IPS DF 4.7 (cell line): ENCODE measurements at regions not wholly inside any gene's neighbourhood (a gene's known extent, or its start where the extent isn't known, plus 50 kb on each side); places are given as distances from the start of the nearest gene placed in this dataset.
"Not testable (repeated sequence)": the region's sequence is repeated elsewhere in the genome, so short reads cannot be mapped to it uniquely, and the experiment has no call there.

Experiments
- DNase-seq: peaks from one replicate; pipeline ENCODE4 v3.0.0-alpha.2; 2013; ENCODE audit warnings: low spot score; ENCODE audit errors: extremely low read depth

GRCh38 chr14:38410442-38410841, 154.5 kb upstream of the CLEC14A start:
- DNase-seq: no peak

GRCh38 chr14:38409071-38409705, 153.3 kb upstream of the CLEC14A start:
- no peak for DNase-seq

- DNase-seq: no peak
Measured at GRCh38 chr14:38405851-38406635, 150.2 kb upstream of the CLEC14A start.

GRCh38 chr14:38404616-38405015, 148.7 kb upstream of the CLEC14A start:
- DNase-seq: no peak

GRCh38 chr14:38404100-38404541, 148.2 kb upstream of the CLEC14A start:
- no peak for DNase-seq

GRCh38 chr14:38400751-38401150, 144.9 kb upstream of the CLEC14A start:
- no peak for DNase-seq

- DNase-seq: no peak
Measured at GRCh38 chr14:38399652-38400051, 143.8 kb upstream of the CLEC14A start.

- no peak for DNase-seq
Measured at GRCh38 chr14:38394767-38395166, 138.9 kb upstream of the CLEC14A start.

GRCh38 chr14:38394064-38394463, 138.2 kb upstream of the CLEC14A start:
- DNase-seq: no peak

- DNase-seq: no peak
Measured at GRCh38 chr14:38391334-38391733, 135.4 kb upstream of the CLEC14A start.

- DNase-seq: no peak
Measured at GRCh38 chr14:38389681-38390080, 133.8 kb upstream of the CLEC14A start.

- no peak for DNase-seq
Measured at GRCh38 chr14:38387821-38388220, 131.9 kb upstream of the CLEC14A start.

- DNase-seq: no peak
Measured at GRCh38 chr14:38385836-38386235, 129.9 kb upstream of the CLEC14A start.

- no peak for DNase-seq
Measured at GRCh38 chr14:38385343-38385742, 129.4 kb upstream of the CLEC14A start.

GRCh38 chr14:38384741-38385140, 128.8 kb upstream of the CLEC14A start:
- no peak for DNase-seq

- no peak for DNase-seq
Measured at GRCh38 chr14:38367922-38368321, 112.0 kb upstream of the CLEC14A start.

- DNase-seq: no peak
Measured at GRCh38 chr14:38366374-38366773, 110.5 kb upstream of the CLEC14A start.

GRCh38 chr14:38363217-38363616, 107.3 kb upstream of the CLEC14A start:
- DNase-seq: no peak

GRCh38 chr14:38357557-38357956, 101.7 kb upstream of the CLEC14A start:
- no peak for DNase-seq

- DNase-seq: not testable (repeated sequence)
Measured at GRCh38 chr14:38355473-38355872, 99.6 kb upstream of the CLEC14A start.

GRCh38 chr14:38350102-38350501, 94.2 kb upstream of the CLEC14A start:
- no peak for DNase-seq

- DNase-seq: no peak
Measured at GRCh38 chr14:38342803-38343202, 86.9 kb upstream of the CLEC14A start.

- no peak for DNase-seq
Measured at GRCh38 chr14:38339696-38340095, 83.8 kb upstream of the CLEC14A start.
